Loucy (cell line): ENCODE measurements at regions not wholly inside any gene's neighbourhood (a gene's known extent, or its start where the extent isn't known, plus 50 kb on each side); places are given as distances from the start of the nearest gene placed in this dataset.

ENCODE experiments used
- H2AFZ ChIP-seq: fragments of 200-600 bp; sonication (generic); 2 replicates; pipeline ENCODE4 v1.6.0; 2016; ENCODE audit warnings: antibody characterized with exemption, mild to moderate bottlenecking, low read length, moderate library complexity
- H3F3A ChIP-seq: fragments of 200-600 bp; 2 replicates; pipeline ENCODE4 v1.6.0; 2016; ENCODE audit warnings: antibody characterized with exemption, low read depth, mild to moderate bottlenecking
- H3K27me3 ChIP-seq: fragments of 200-600 bp; sonication (generic); 2 replicates; pipeline ENCODE4 v1.6.1; 2014; ENCODE audit warnings: low read length, mild to moderate bottlenecking; ENCODE audit not compliant: insufficient read depth, poor library complexity, severe bottlenecking
- H3K36me3 ChIP-seq: fragments of 200-600 bp; sonication (generic); 2 replicates; pipeline ENCODE4 v1.6.1; 2016; ENCODE audit warnings: low read length; ENCODE audit not compliant: insufficient read depth
- H3K4me1 ChIP-seq: fragments of 200-600 bp; sonication (generic); 2 replicates; pipeline ENCODE4 v1.5.1; 2014; ENCODE audit warnings: low read length, mild to moderate bottlenecking; ENCODE audit not compliant: insufficient read depth, poor library complexity, severe bottlenecking
- H3K4me2 ChIP-seq: fragments of 200-600 bp; sonication (generic); 2 replicates; pipeline ENCODE4 v1.6.0; 2014; ENCODE audit warnings: antibody characterized with exemption, low read length, low read depth, mild to moderate bottlenecking; ENCODE audit not compliant: poor library complexity, severe bottlenecking
- H3K4me3 ChIP-seq: fragments of 200-600 bp; sonication (generic); 2 replicates; pipeline ENCODE4 v1.5.1; 2014; ENCODE audit warnings: low read length, mild to moderate bottlenecking, mixed read lengths; ENCODE audit not compliant: poor library complexity, severe bottlenecking
- H3K79me2 ChIP-seq: fragments of 200-600 bp; sonication (generic); 2 replicates; pipeline ENCODE4 v1.6.1; 2014; ENCODE audit warnings: low read length; ENCODE audit not compliant: insufficient read depth
- H3K9ac ChIP-seq: fragments of 200-600 bp; sonication (generic); 2 replicates; pipeline ENCODE4 v1.6.0; 2014; ENCODE audit warnings: mild to moderate bottlenecking, low read depth, low read length, moderate library complexity; ENCODE audit not compliant: poor library complexity, severe bottlenecking
- H3K9me2 ChIP-seq: fragments of 200-600 bp; sonication (generic); replicated peaks from 2 replicates; pipeline ENCODE4 v1.6.1; 2016; ENCODE audit warnings: low read depth, low read length, mixed read lengths
- H3K9me3 ChIP-seq: fragments of 200-600 bp; sonication (generic); 2 replicates; pipeline ENCODE4 v1.6.1; 2014; ENCODE audit warnings: mild to moderate bottlenecking, antibody characterized with exemption, low read length, low read depth; ENCODE audit not compliant: insufficient read depth
- H4K20me1 ChIP-seq: fragments of 200-600 bp; sonication (generic); 2 replicates; pipeline ENCODE4 v1.6.0; 2014; ENCODE audit warnings: antibody characterized with exemption, low read length, mild to moderate bottlenecking; ENCODE audit not compliant: insufficient read depth, poor library complexity, severe bottlenecking
- CTCF ChIP-seq: fragments of 200-600 bp; sonication (generic); conservative IDR thresholded peaks from 2 replicates; pipeline ENCODE4 v1.5.1; 2014; ENCODE audit warnings: mild to moderate bottlenecking, antibody characterized with exemption, low read length
- EZH2phosphoT487 ChIP-seq: fragments of 200-600 bp; IDR thresholded peaks from 2 replicates; pipeline ENCODE4 v1.6.1; 2018; ENCODE audit warnings: antibody characterized with exemption, mild to moderate bottlenecking, moderate library complexity, borderline replicate concordance

GRCh38 chr14:28589792-28590191 lies 176.8 kb upstream of the FOXG1 start:
- H3K4me3 ChIP-seq = no peak overlapping the region
- no peaks in the 10 kb centered on the region for H3K9me3 ChIP-seq
- no peaks in the 10 kb centered on the region for H4K20me1 ChIP-seq
- H3K36me3 ChIP-seq = no peaks in the 10 kb centered on the region
- H3K9ac ChIP-seq = no peak overlapping the region
- no peak overlapping the region for H2AFZ ChIP-seq
- H3K79me2 ChIP-seq = no peaks in the 10 kb centered on the region
- no peaks in the 10 kb centered on the region for H3K27me3 ChIP-seq
- no peaks in the 10 kb centered on the region for H3K4me1 ChIP-seq
- no peaks in the 10 kb centered on the region for H3K9me2 ChIP-seq
- TF ChIP-seq EZH2phosphoT487 (no peak), CTCF (no peak)
- no peak overlapping the region for H3K4me2 ChIP-seq
- no peaks in the 10 kb centered on the region for H3F3A ChIP-seq

GRCh38 chr14:28596391-28596790 lies 170.2 kb upstream of the FOXG1 start:
- H3K79me2 ChIP-seq = no peaks in the 10 kb centered on the region
- no peak for TF ChIP-seq EZH2phosphoT487
- TF ChIP-seq CTCF = no peak
- no peaks in the 10 kb centered on the region for H3K4me1 ChIP-seq
- H3K4me2 ChIP-seq = no peak overlapping the region
- no peak overlapping the region for H2AFZ ChIP-seq
- H3K36me3 ChIP-seq = no peaks in the 10 kb centered on the region
- no peaks in the 10 kb centered on the region for H3K27me3 ChIP-seq
- no peak overlapping the region for H3K9ac ChIP-seq
- no peaks in the 10 kb centered on the region for H4K20me1 ChIP-seq
- H3K9me3 ChIP-seq = no peaks in the 10 kb centered on the region
- no peak overlapping the region for H3K4me3 ChIP-seq
- H3K9me2 ChIP-seq = no peaks in the 10 kb centered on the region
- H3F3A ChIP-seq = no peaks in the 10 kb centered on the region

- no peaks in the 10 kb centered on the region for H3K9me2 ChIP-seq
- H3F3A ChIP-seq = no peaks in the 10 kb centered on the region
- TF ChIP-seq EZH2phosphoT487 = no peak
- TF ChIP-seq CTCF = no peak
- H4K20me1 ChIP-seq = no peaks in the 10 kb centered on the region
- H3K4me2 ChIP-seq = no peak overlapping the region
- H3K36me3 ChIP-seq = no peaks in the 10 kb centered on the region
- H3K4me3 ChIP-seq = no peak overlapping the region
- H2AFZ ChIP-seq = no peak overlapping the region
- H3K9ac ChIP-seq = no peak overlapping the region
- no peaks in the 10 kb centered on the region for H3K27me3 ChIP-seq
- no peaks in the 10 kb centered on the region for H3K9me3 ChIP-seq
- H3K4me1 ChIP-seq = no peaks in the 10 kb centered on the region
- H3K79me2 ChIP-seq = no peaks in the 10 kb centered on the region
Observed at GRCh38 chr14:28599191-28599590, 167.4 kb upstream of the FOXG1 start.
